ENCODE measurements at regions not wholly inside any gene's neighbourhood (a gene's known extent, or its start where the extent isn't known, plus 50 kb on each side); places are given as distances from the start of the nearest gene placed in this dataset.
"Not testable (repeated sequence)": the region's sequence is repeated elsewhere in the genome, so short reads cannot be mapped to it uniquely, and the experiment has no call there.

GRCh38 chr7:13072014-13072413, 384.6 kb downstream of the ARL4A start:
- ATAC-seq: no peak

GRCh38 chr7:13077466-13077865, 390.0 kb downstream of the ARL4A start:
- ATAC-seq (no peak), DNase-seq (ENCODE audit: low spot score) (no peak)

More at GRCh38 chr7:13072014-13072413, 384.6 kb downstream of the ARL4A start:
- no peak for DNase-seq (ENCODE audit: low spot score)

GRCh38 chr7:13078105-13078504, 390.7 kb downstream of the ARL4A start:
- ATAC-seq (no peak), DNase-seq (ENCODE audit: low spot score) (no peak)

GRCh38 chr7:13090959-13091358, 403.5 kb downstream of the ARL4A start:
- ATAC-seq: peak; percentile 67
- no peak for DNase-seq (ENCODE audit: low spot score)

GRCh38 chr7:13091974-13092707, 404.7 kb downstream of the ARL4A start:
- ATAC-seq (peak; percentile 19), DNase-seq (ENCODE audit: low spot score) (no peak)

- ATAC-seq: peak; percentile 28
- no peak for DNase-seq (ENCODE audit: low spot score)
Observed at GRCh38 chr7:13092708-13093005, 405.2 kb downstream of the ARL4A start.

GRCh38 chr7:13093160-13093559, 405.7 kb downstream of the ARL4A start:
- ATAC-seq (no peak), DNase-seq (ENCODE audit: low spot score) (no peak)

GRCh38 chr7:13097499-13097898, 410.1 kb downstream of the ARL4A start:
- ATAC-seq (peak; percentile 85), DNase-seq (ENCODE audit: low spot score) (no peak)

GRCh38 chr7:13098161-13098560, 410.7 kb downstream of the ARL4A start:
- ATAC-seq (no peak), DNase-seq (ENCODE audit: low spot score) (no peak)

GRCh38 chr7:13099154-13099795, 411.8 kb downstream of the ARL4A start:
- DNase-seq (ENCODE audit: low spot score): no peak
- ATAC-seq: no peak

- ATAC-seq (no peak), DNase-seq (ENCODE audit: low spot score) (no peak)
Observed at GRCh38 chr7:13104128-13104527, 416.7 kb downstream of the ARL4A start.

GRCh38 chr7:13105209-13105608, 417.8 kb downstream of the ARL4A start:
- ATAC-seq (no peak), DNase-seq (ENCODE audit: low spot score) (no peak)

- DNase-seq (ENCODE audit: low spot score) (no peak), ATAC-seq (no peak)
Observed at GRCh38 chr7:13106513-13106912, 419.1 kb downstream of the ARL4A start.

GRCh38 chr7:13107291-13107690, 419.9 kb downstream of the ARL4A start:
- ATAC-seq: no peak
- DNase-seq (ENCODE audit: low spot score): no peak

- DNase-seq (ENCODE audit: low spot score): no peak
- ATAC-seq: no peak
Observed at GRCh38 chr7:13108061-13108460, 420.6 kb downstream of the ARL4A start.

GRCh38 chr7:13109201-13109600, 421.8 kb downstream of the ARL4A start:
- DNase-seq (ENCODE audit: low spot score) (peak; percentile 64), ATAC-seq (peak; percentile 91)

GRCh38 chr7:13110107-13110506, 422.7 kb downstream of the ARL4A start:
- DNase-seq (ENCODE audit: low spot score): no peak
- ATAC-seq: no peak

GRCh38 chr7:13111230-13111629, 423.8 kb downstream of the ARL4A start:
- ATAC-seq (no peak), DNase-seq (ENCODE audit: low spot score) (no peak)

GRCh38 chr7:13114240-13114639, 426.8 kb downstream of the ARL4A start:
- not testable (repeated sequence) for ATAC-seq; DNase-seq (ENCODE audit: low spot score)

GRCh38 chr7:13115157-13115772, 427.8 kb downstream of the ARL4A start:
- ATAC-seq: no peak
- DNase-seq (ENCODE audit: low spot score): no peak

GRCh38 chr7:13115855-13116254, 428.4 kb downstream of the ARL4A start:
- no peak for DNase-seq (ENCODE audit: low spot score)
- ATAC-seq: no peak

GRCh38 chr7:13117103-13117502, 429.7 kb downstream of the ARL4A start:
- no peak for DNase-seq (ENCODE audit: low spot score)

More at GRCh38 chr7:13117103-13117502, 429.7 kb downstream of the ARL4A start:
- peak; percentile 89 for ATAC-seq

Measured in left lobe of liver (tissue), 2 donors.